Right atrium auricular region (tissue), 2 donors: ENCODE measurements at regions not wholly inside any gene's neighbourhood (a gene's known extent, or its start where the extent isn't known, plus 50 kb on each side); places are given as distances from the start of the nearest gene placed in this dataset.
"Not testable (repeated sequence)": the region's sequence is repeated elsewhere in the genome, so short reads cannot be mapped to it uniquely, and the experiment has no call there.

Experiments used
- DNase-seq: peaks from one replicate; pipeline ENCODE4 v3.0.0-alpha.2; 2019; ENCODE audit warnings: low spot score
- H3K27ac ChIP-seq, 2 donors: fragments of 200-600 bp; sonication (generic); 1 replicate in 1 of 2; 2 replicates in 1 of 2; pipeline ENCODE4 v1.5.1; 2016 to 2019
- H3K27me3 ChIP-seq, 2 donors: fragments of 200-600 bp; sonication (generic); one replicate each; pipeline versions ENCODE4 v1.5.1 to v1.6.0; 2017 to 2019
- H3K36me3 ChIP-seq: fragments of 200-600 bp; sonication (generic); one replicate; pipeline ENCODE4 v1.5.1; 2016
- H3K4me1 ChIP-seq, 2 donors: fragments of 200-600 bp; sonication (generic); one replicate each; pipeline versions ENCODE4 v1.5.1 to v1.6.0; 2017 to 2019
- H3K4me3 ChIP-seq, 2 donors: fragments of 200-600 bp; sonication (generic); 1 replicate in 1 of 2; 2 replicates in 1 of 2; pipeline ENCODE4 v1.5.1; 2017 to 2019; ENCODE audit warnings: mild to moderate bottlenecking in 1 of 2, moderate library complexity in 1 of 2
- H3K9me3 ChIP-seq, 2 donors: fragments of 200-600 bp; sonication (generic); one replicate each; pipeline ENCODE4 v1.5.1; 2019
- TF ChIP-seq, protein P1 (sequence below), 2 donors: fragments of 200-600 bp; sonication (generic); IDR thresholded peaks; one replicate each; pipeline ENCODE4 v1.5.1; 2019; ENCODE audit warnings: antibody characterized with exemption in 2 of 2

DNA sequence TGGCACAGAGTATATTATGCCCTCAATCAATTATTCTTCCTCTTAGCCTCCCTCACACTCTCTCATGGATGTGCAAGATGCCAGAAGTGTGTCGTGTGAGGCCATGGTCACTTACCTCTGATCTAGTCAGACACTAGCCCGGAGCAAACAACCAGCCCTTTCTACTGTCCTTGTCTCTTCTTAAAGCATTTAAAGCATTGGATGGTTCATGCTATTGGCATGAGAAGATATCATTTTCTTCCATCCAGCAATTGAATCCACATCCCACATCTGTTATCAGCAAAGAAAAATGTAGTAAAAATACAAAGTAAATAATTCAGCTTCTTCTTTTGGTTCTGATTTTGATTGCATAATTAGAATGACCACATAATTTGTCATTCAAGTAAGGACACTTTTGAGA, 267.2 kb upstream of the ACO1 start:
- Histone ChIP-seq H3K9me3 (peaks cover 0 to 9% of the 10 kb centered on the region in 2 donors), H3K27me3 (no peaks in the 10 kb centered on the region), H3K36me3 (no peaks in the 10 kb centered on the region), H3K4me1 (no peaks in the 10 kb centered on the region), H3K27ac (no peak overlapping the region), H3K4me3 (no peak overlapping the region)
- no peak for DNase-seq
- TF ChIP-seq, protein P1, sequence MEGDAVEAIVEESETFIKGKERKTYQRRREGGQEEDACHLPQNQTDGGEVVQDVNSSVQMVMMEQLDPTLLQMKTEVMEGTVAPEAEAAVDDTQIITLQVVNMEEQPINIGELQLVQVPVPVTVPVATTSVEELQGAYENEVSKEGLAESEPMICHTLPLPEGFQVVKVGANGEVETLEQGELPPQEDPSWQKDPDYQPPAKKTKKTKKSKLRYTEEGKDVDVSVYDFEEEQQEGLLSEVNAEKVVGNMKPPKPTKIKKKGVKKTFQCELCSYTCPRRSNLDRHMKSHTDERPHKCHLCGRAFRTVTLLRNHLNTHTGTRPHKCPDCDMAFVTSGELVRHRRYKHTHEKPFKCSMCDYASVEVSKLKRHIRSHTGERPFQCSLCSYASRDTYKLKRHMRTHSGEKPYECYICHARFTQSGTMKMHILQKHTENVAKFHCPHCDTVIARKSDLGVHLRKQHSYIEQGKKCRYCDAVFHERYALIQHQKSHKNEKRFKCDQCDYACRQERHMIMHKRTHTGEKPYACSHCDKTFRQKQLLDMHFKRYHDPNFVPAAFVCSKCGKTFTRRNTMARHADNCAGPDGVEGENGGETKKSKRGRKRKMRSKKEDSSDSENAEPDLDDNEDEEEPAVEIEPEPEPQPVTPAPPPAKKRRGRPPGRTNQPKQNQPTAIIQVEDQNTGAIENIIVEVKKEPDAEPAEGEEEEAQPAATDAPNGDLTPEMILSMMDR (IDR thresholded peaks at IDR 0.05): no peak

DNA sequence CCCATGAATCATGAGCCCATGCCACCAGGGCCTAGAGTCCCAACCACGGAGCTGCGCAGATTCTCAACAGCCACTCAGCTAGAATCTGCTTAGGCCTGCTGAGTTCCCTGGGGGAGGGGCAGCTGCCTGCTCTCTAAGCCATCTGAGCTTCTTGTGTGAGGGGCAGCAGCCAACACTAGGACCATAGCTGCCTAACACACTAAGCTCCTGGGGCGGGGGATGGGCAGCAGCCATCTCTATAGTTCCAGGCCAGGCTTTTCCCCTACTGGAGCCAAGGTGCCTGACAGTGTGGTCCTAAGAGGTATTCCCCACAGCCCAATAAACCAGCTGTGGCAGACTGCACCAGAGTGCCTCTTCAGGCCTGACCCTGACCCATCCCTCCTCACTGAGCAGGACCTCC, 255.9 kb upstream of the ACO1 start:
- TF ChIP-seq, protein P1 (IDR thresholded peaks at IDR 0.05): no peak
- no peaks in the 10 kb centered on the region for H3K36me3 ChIP-seq
- no peak overlapping the region for H3K4me3 ChIP-seq
- H3K27ac ChIP-seq: no peak overlapping the region
- no peaks in the 10 kb centered on the region for H3K27me3 ChIP-seq
- H3K9me3 ChIP-seq: no peaks in the 10 kb centered on the region
- DNase-seq: no peak
- H3K4me1 ChIP-seq: no peaks in the 10 kb centered on the region

DNA sequence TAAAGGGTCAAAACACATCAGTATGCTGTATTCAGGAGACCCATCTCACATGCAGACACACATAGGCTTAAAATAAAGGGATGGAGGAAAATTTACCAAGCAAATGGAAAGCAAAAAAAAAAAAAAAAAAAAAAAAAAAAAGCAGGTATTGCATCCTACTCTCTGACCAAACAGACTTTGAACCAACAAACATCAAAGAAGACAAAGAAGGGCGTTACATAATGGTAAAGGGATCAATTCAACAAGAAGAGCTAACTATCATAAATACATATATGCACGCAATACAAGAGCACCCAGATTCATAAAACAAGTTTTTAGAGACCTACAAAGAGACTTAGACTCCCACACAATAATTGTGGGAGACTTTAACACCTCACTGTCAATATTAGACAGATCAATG, 253.7 kb upstream of the ACO1 start:
- H3K27me3 ChIP-seq, DNase-seq, H3K36me3 ChIP-seq, H3K4me1 ChIP-seq, H3K27ac ChIP-seq, H3K9me3 ChIP-seq, H3K4me3 ChIP-seq: not testable (repeated sequence)

DNA sequence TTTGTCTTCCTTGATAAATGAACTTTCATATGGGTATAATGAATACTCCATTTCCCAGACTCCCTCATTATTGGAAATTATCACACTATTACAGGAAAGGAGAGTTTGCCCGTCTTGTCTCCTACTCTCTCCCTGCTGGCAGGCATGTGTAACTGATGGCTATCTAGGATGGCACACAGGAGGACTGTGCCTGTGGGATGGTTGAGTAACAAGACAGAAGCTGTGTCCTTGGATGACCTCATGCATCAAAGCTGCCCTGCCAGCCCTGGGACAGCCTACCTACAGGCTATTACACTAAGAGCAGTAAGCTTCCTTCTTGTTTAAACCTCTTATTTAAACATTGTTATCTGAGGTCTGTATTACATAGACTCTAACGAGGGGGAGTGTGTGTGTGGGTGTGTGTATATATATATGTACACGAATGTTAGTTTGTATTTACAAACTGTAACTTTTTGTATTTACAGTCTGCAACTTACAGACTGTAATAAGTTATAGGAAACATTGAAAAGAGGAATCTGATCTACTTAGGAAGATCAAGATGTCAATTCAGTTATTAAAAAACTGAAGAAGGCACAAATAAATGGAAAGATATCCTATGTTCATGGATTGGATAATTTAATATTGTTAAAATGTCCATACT, 247.6 kb upstream of the ACO1 start:
- DNase-seq: no peak

DNA sequence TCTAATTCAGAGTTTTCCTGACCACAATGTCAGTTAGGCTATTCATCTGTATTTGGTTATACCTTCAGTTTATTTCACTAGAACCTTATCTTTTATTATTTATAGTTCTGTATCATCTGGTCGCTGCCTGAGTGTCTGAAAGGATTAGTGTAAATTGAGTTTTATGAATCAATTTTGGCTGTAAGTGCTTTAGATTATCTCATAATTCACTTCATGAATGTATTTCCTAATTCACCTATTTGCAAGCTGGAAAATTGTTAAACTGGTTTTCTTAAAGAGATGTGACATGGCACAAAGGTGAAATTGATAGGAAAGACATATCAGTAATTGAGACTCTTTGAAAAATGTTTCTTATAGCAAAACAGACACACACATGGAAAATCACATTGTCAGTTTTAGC, 242.4 kb upstream of the ACO1 start:
- Histone ChIP-seq H3K36me3 (no peaks in the 10 kb centered on the region), H3K27me3 (no peaks in the 10 kb centered on the region)
- TF ChIP-seq, protein P1 (IDR thresholded peaks at IDR 0.05): no peak

More for the DNA sequence above, 247.6 kb upstream of the ACO1 start:
- H3K9me3 ChIP-seq: peaks cover 0 to 9% of the 10 kb centered on the region in 2 donors
- TF ChIP-seq, protein P1 (IDR thresholded peaks at IDR 0.05): no peak
- H3K4me1 ChIP-seq: no peaks in the 10 kb centered on the region
- no peak overlapping the region for H3K27ac ChIP-seq
- no peak overlapping the region for H3K4me3 ChIP-seq
- H3K36me3 ChIP-seq: no peaks in the 10 kb centered on the region
- H3K27me3 ChIP-seq: no peaks in the 10 kb centered on the region

DNA sequence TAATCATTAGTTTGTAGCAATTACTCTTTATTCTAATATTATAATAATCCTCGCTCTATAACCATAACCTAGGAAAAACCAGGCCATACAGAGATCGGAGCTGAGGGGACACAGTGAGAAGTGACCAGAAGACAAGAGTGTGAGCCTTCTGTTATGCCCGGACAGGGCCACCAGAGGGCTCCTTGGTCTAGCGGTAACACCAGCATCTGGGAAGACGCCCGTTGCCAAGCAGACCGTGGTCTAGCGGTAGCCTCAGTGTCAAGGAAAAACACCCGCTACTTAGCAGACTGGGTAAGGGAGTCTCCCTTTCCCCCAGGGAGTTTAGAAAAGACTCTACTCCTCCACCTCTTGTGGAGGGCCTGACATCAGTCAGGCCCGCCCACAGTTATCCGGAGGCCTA, 235.9 kb upstream of the ACO1 start:
- DNase-seq: not testable (repeated sequence)

More for the DNA sequence above, 242.4 kb upstream of the ACO1 start:
- peaks cover 0 to 5% of the 10 kb centered on the region in 2 donors for H3K9me3 ChIP-seq
- no peaks in the 10 kb centered on the region for H3K4me1 ChIP-seq
- H3K4me3 ChIP-seq: no peak overlapping the region
- H3K27ac ChIP-seq: no peak overlapping the region
- DNase-seq: no peak

More for the DNA sequence above, 235.9 kb upstream of the ACO1 start:
- not testable (repeated sequence) for H3K27ac ChIP-seq, H3K27me3 ChIP-seq, H3K4me1 ChIP-seq, H3K4me3 ChIP-seq, H3K36me3 ChIP-seq, H3K9me3 ChIP-seq
- TF ChIP-seq, protein P1 (IDR thresholded peaks at IDR 0.05): peak in 1 of 2 donors; percentile 33
